ENCODE measurements at regions not wholly inside any gene's neighbourhood (a gene's known extent, or its start where the extent isn't known, plus 50 kb on each side); places are given as distances from the start of the nearest gene placed in this dataset.

GRCh38 chr2:88871336-88871735, 179.9 kb downstream of the RPIA start:
- Histone ChIP-seq H3K79me2 (no peaks in the 10 kb centered on the region), H3K36me3 (replicated peaks; ENCODE audit: insufficient read depth, low read depth) (no peaks in the 10 kb centered on the region), H3K4me3 (no peak overlapping the region), H3K4me1 (ENCODE audit: insufficient read depth) (no peaks in the 10 kb centered on the region), H3K9me2 (replicated peaks; ENCODE audit: insufficient read depth) (no peaks in the 10 kb centered on the region), H4K20me1 (ENCODE audit: insufficient read depth, poor library complexity, severe bottlenecking) (no peaks in the 10 kb centered on the region), H3K4me2 (no peak overlapping the region), H3K9me3 (ENCODE audit: low read depth) (no peaks in the 10 kb centered on the region), H2AFZ (no peak overlapping the region), H3K27me3 (no peaks in the 10 kb centered on the region), H3K27ac (no peak overlapping the region)
- DNase-seq (ENCODE audit: low spot score) = no peak
- WGBS (ENCODE audit: low lambda C conversion rate, missing lambda C conversion rate) = 34% methylated on average over 5 of the region's 5 CpGs
- TF ChIP-seq EZH2 (IDR thresholded peaks at IDR 0.05; ENCODE audit: borderline replicate concordance) (no peak), CTCF (IDR thresholded peaks at IDR 0.05; ENCODE audit: poor library complexity) (no peak), EZH2phosphoT487 (IDR thresholded peaks at IDR 0.05; ENCODE audit: low read depth, severe bottlenecking, unreplicated experiment) (no peak)

- H4K20me1 ChIP-seq (ENCODE audit: insufficient read depth, poor library complexity, severe bottlenecking) = no peaks in the 10 kb centered on the region
- H3K27me3 ChIP-seq = no peaks in the 10 kb centered on the region
- no peak overlapping the region for H2AFZ ChIP-seq
- H3K27ac ChIP-seq = no peak overlapping the region
- no peak overlapping the region for H3K4me2 ChIP-seq
- no peak for TF ChIP-seq EZH2 (IDR thresholded peaks at IDR 0.05; ENCODE audit: borderline replicate concordance)
- no peak for TF ChIP-seq EZH2phosphoT487 (IDR thresholded peaks at IDR 0.05; ENCODE audit: low read depth, severe bottlenecking, unreplicated experiment)
- TF ChIP-seq CTCF (IDR thresholded peaks at IDR 0.05; ENCODE audit: poor library complexity) = no peak
- no peaks in the 10 kb centered on the region for H3K79me2 ChIP-seq
- H3K9me2 ChIP-seq (replicated peaks; ENCODE audit: insufficient read depth) = no peaks in the 10 kb centered on the region
- no peaks in the 10 kb centered on the region for H3K9me3 ChIP-seq (ENCODE audit: low read depth)
- no peak for DNase-seq (ENCODE audit: low spot score)
- no peak overlapping the region for H3K4me3 ChIP-seq
- no peaks in the 10 kb centered on the region for H3K4me1 ChIP-seq (ENCODE audit: insufficient read depth)
- no peaks in the 10 kb centered on the region for H3K36me3 ChIP-seq (replicated peaks; ENCODE audit: insufficient read depth, low read depth)
Observed at GRCh38 chr2:88873620-88874019, 182.1 kb downstream of the RPIA start.

- peak; percentile 11 for DNase-seq (ENCODE audit: low spot score)
- TF ChIP-seq EZH2 (IDR thresholded peaks at IDR 0.05; ENCODE audit: borderline replicate concordance) (no peak), CTCF (IDR thresholded peaks at IDR 0.05; ENCODE audit: poor library complexity) (peak; percentile 45)
- H3K9me3 ChIP-seq (ENCODE audit: low read depth) = no peaks in the 10 kb centered on the region
Observed at GRCh38 chr2:88874063-88874657, 182.7 kb downstream of the RPIA start.

GRCh38 chr2:88875736-88876135, 184.3 kb downstream of the RPIA start:
- WGBS (ENCODE audit: low lambda C conversion rate, missing lambda C conversion rate) = 37% methylated on average over 3 of the region's 3 CpGs
- Histone ChIP-seq H2AFZ (no peak overlapping the region), H3K9me2 (replicated peaks; ENCODE audit: insufficient read depth) (no peaks in the 10 kb centered on the region)

More at GRCh38 chr2:88874063-88874657, 182.7 kb downstream of the RPIA start:
- no peak overlapping the region for H3K27ac ChIP-seq
- H3K4me2 ChIP-seq = no peak overlapping the region
- H2AFZ ChIP-seq = no peak overlapping the region
- H3K9me2 ChIP-seq (replicated peaks; ENCODE audit: insufficient read depth) = no peaks in the 10 kb centered on the region
- H3K4me3 ChIP-seq = no peak overlapping the region
- H3K27me3 ChIP-seq = no peaks in the 10 kb centered on the region
- no peaks in the 10 kb centered on the region for H4K20me1 ChIP-seq (ENCODE audit: insufficient read depth, poor library complexity, severe bottlenecking)
- no peaks in the 10 kb centered on the region for H3K79me2 ChIP-seq
- no peaks in the 10 kb centered on the region for H3K36me3 ChIP-seq (replicated peaks; ENCODE audit: insufficient read depth, low read depth)
- no peaks in the 10 kb centered on the region for H3K4me1 ChIP-seq (ENCODE audit: insufficient read depth)
- 46% methylated on average over 4 of the region's 4 CpGs for WGBS (ENCODE audit: low lambda C conversion rate, missing lambda C conversion rate)

More at GRCh38 chr2:88875736-88876135, 184.3 kb downstream of the RPIA start:
- TF ChIP-seq EZH2 (IDR thresholded peaks at IDR 0.05; ENCODE audit: borderline replicate concordance) (no peak), EZH2phosphoT487 (IDR thresholded peaks at IDR 0.05; ENCODE audit: low read depth, severe bottlenecking, unreplicated experiment) (no peak), CTCF (IDR thresholded peaks at IDR 0.05; ENCODE audit: poor library complexity) (no peak)
- H3K27ac ChIP-seq = no peak overlapping the region
- H3K4me1 ChIP-seq (ENCODE audit: insufficient read depth) = no peaks in the 10 kb centered on the region
- no peak overlapping the region for H3K4me2 ChIP-seq
- no peaks in the 10 kb centered on the region for H4K20me1 ChIP-seq (ENCODE audit: insufficient read depth, poor library complexity, severe bottlenecking)
- H3K9me3 ChIP-seq (ENCODE audit: low read depth) = no peaks in the 10 kb centered on the region
- no peaks in the 10 kb centered on the region for H3K27me3 ChIP-seq
- no peak for DNase-seq (ENCODE audit: low spot score)
- H3K79me2 ChIP-seq = no peaks in the 10 kb centered on the region
- H3K4me3 ChIP-seq = no peak overlapping the region
- no peaks in the 10 kb centered on the region for H3K36me3 ChIP-seq (replicated peaks; ENCODE audit: insufficient read depth, low read depth)

All from hepatocyte (in vitro differentiated cells).